Ishikawa (cell line): ENCODE measurements at regions not wholly inside any gene's neighbourhood (a gene's known extent, or its start where the extent isn't known, plus 50 kb on each side); places are given as distances from the start of the nearest gene placed in this dataset.

Experiments
- CEBPB ChIP-seq: IDR thresholded peaks from 2 replicates; pipeline ENCODE4 v1.6.1; 2012
- FOXM1 ChIP-seq: IDR thresholded peaks from 2 replicates; pipeline ENCODE4 v1.6.1; 2012; ENCODE audit warnings: low read depth, borderline replicate concordance
- MAX ChIP-seq: IDR thresholded peaks from 2 replicates; pipeline ENCODE4 v1.6.1; 2012
- NFIC ChIP-seq: IDR thresholded peaks from 2 replicates; pipeline ENCODE4 v1.6.1; 2012
- RAD21 ChIP-seq: IDR thresholded peaks from 2 replicates; pipeline ENCODE4 v1.6.1; 2012; ENCODE audit warnings: low read depth
- REST ChIP-seq: IDR thresholded peaks from 2 replicates; pipeline ENCODE4 v1.6.1; 2012; ENCODE audit warnings: low read depth, mild to moderate bottlenecking
- TAF1 ChIP-seq: IDR thresholded peaks from 2 replicates; pipeline ENCODE4 v1.6.1; 2012; ENCODE audit warnings: low read depth, mild to moderate bottlenecking
- TCF12 ChIP-seq: IDR thresholded peaks from 2 replicates; pipeline ENCODE4 v1.6.1; 2012; ENCODE audit warnings: low read depth
- TEAD4 ChIP-seq: IDR thresholded peaks from 2 replicates; pipeline ENCODE4 v1.6.1; 2012
- USF1 ChIP-seq: IDR thresholded peaks from 2 replicates; pipeline ENCODE4 v1.6.1; 2012
- YY1 ChIP-seq: IDR thresholded peaks from 2 replicates; pipeline ENCODE4 v1.6.1; 2012; ENCODE audit warnings: low read depth

- no peak for TF ChIP-seq USF1
- TF ChIP-seq REST, result no peak
- no peak for TF ChIP-seq MAX
- no peak for TF ChIP-seq FOXM1
- TF ChIP-seq NFIC, result no peak
- no peak for TF ChIP-seq RAD21
- TF ChIP-seq TEAD4, result no peak
- no peak for TF ChIP-seq TAF1
- no peak for TF ChIP-seq CEBPB
- no peak for TF ChIP-seq YY1
- no peak for TF ChIP-seq TCF12
Observed at GRCh38 chr11:37006563-37006962, 408.5 kb upstream of the RAG2 start.
